HG03342 (cell line): ENCODE measurements at regions not wholly inside any gene's neighbourhood (a gene's known extent, or its start where the extent isn't known, plus 50 kb on each side); places are given as distances from the start of the nearest gene placed in this dataset.
"Not testable (repeated sequence)": the region's sequence is repeated elsewhere in the genome, so short reads cannot be mapped to it uniquely, and the experiment has no call there.

Source experiments
- ATAC-seq: cut with Tn5 transposase; IDR thresholded peaks from one replicate; pipeline ENCODE4 v1.9.1; 2021; ENCODE audit warnings: mild to moderate bottlenecking, moderate library complexity; ENCODE audit not compliant: unreplicated experiment

DNA sequence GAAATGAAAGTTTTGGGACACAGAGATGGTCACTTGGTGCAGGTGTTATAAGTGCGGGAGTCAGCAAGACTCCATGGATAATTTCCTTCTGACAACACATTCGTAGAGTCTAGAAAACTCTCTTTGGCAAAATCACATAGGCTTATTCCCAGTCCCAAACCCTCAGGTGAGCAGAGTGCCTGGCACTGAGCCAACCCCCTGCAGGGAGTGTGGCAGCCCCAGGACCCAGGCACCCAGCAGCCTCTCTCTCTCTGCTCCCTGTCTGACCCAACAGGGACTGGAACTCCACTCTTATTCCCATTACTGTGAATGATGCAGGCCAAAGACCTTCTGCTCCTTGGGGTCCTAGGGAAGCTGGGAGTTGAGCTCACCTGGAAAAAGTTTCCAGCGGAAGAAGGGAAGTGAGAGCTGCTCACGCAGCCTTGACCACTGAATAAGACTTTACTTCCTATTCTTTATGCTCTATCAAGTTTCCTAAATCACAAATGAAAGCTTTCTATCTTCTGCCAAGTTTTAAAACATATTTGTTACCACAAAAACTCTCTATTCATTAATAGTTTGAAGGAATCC is 132.6 kb upstream of the ETV3 start:
- ATAC-seq, result no peak

DNA sequence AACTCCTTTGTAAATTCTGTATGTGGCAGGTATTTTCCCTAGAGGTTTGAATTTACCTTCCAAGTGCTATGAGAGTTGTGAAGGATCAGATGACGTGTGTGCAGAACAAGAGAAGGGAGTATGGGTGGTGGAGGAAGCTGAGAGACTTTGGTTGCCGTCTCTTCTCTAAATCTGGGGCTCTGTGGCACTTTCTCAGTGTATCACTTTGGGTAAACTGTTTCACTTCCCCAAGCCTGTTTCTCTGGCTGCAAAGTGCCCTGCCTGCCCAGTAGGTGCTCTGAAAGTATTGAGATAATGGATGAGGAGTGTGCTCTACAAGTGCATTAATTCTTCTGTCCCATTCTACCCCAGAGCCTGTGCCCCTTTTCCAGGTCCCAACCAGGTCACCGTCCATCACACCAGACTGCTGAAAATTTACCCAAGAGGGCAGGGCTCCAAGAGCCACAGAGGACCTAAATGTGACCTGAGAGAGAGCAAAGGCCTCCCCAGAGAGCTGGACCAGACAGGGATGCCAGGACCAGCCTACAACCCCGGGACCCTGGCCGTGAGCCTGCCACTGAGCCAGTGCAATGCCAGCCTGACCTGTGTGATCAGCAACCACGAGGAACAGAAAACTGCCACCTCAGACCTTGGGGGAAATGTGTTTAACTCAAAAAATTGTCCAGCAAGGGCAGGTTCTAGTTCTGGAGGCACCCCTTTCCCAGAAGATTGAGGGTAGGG is 131.6 kb upstream of the ETV3 start:
- no peak for ATAC-seq

- no peak for ATAC-seq
Measured at GRCh38 chr1:157262891-157263290, 124.7 kb upstream of the ETV3 start.

- no peak for ATAC-seq
Measured at GRCh38 chr1:157262422-157262821, 124.2 kb upstream of the ETV3 start.

- ATAC-seq, result not testable (repeated sequence)
Measured at GRCh38 chr1:157255891-157256290, 117.7 kb upstream of the ETV3 start.

DNA sequence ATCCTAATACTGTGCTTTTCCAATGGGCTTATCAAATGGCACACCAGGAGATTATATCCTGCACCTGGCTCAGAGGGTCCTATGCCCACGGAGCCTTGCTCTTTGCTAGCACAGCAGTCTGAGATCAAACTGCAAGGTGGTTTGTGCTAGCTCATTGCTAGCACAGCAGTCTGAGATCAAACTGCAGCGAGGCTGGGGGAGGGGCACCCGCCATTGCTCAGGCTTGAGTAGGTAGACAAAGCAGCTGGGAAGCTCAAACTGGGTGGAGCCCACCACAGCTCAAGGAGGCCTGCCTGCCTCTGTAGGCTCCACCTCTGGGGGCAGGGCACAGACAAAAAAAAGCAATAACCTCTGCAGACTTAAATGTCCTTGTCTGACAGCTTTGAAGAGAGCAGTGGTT is 116.0 kb upstream of the ETV3 start:
- not testable (repeated sequence) for ATAC-seq

- ATAC-seq, result no peak
Measured at GRCh38 chr1:157252473-157252872, 114.3 kb upstream of the ETV3 start.

GRCh38 chr1:157249739-157250138 is 111.5 kb upstream of the ETV3 start:
- peak; percentile 11 for ATAC-seq

- ATAC-seq, result peak; percentile 80
Measured at GRCh38 chr1:157249326-157249725, 111.1 kb upstream of the ETV3 start.

DNA sequence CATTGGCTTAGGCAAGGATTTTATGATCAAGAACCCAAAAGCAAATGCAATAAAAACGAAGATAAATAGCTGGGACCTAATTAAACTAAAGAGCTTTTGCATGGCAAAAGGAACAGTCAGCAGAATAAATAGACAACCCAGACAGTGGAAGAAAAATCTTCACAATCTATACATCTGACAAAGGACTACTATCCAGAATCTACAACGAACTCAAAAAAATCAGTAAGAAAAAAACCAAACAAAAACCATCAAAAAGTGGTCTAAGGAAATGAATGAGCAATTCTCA is 109.5 kb upstream of the ETV3 start:
- ATAC-seq, result not testable (repeated sequence)

- no peak for ATAC-seq
Measured at GRCh38 chr1:157247005-157247763, 109.0 kb upstream of the ETV3 start.

DNA sequence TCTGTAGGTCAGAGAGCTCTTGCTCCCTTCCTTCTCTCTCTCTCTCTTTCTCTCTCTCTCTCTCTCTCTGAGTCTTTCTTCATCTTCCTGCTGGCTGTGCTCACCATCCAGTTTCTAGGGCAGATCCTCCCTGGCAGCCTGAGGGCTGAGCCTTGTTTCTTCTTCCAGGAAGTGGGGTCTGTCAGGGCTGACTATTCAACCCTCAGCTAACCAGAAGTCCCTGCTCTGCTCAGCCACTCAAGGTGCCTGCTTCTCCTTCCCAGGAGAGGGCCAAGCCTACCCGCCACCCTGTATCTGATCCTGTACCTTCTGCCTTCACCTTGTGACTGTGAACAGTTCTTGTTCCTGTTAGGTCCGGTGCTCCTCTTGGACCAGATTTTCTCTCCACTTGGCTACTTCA is 107.6 kb upstream of the ETV3 start:
- no peak for ATAC-seq

DNA sequence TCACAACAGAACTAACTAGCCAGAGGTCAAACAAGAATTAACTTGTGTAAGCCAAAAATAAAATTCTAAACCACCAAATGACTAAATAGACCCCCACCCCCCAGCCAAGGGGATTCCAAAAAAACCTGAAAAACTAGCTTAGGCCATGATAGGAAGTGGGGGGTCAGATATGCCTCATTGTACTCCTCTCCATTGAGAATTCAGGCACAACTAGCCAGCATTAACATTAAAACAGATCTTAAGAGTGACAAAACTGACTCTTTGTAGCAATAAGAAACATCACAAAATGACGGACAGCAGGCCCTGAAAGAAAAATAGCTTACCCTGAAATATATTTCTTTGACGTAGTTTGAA is 103.0 kb upstream of the ETV3 start:
- ATAC-seq, result no peak

GRCh38 chr1:157240495-157241184 is 102.4 kb upstream of the ETV3 start:
- peak; percentile 67 for ATAC-seq

GRCh38 chr1:157239936-157240335 is 101.7 kb upstream of the ETV3 start:
- ATAC-seq, result peak; percentile 16

- no peak for ATAC-seq
Measured at GRCh38 chr1:157238585-157238984, 100.4 kb upstream of the ETV3 start.

DNA sequence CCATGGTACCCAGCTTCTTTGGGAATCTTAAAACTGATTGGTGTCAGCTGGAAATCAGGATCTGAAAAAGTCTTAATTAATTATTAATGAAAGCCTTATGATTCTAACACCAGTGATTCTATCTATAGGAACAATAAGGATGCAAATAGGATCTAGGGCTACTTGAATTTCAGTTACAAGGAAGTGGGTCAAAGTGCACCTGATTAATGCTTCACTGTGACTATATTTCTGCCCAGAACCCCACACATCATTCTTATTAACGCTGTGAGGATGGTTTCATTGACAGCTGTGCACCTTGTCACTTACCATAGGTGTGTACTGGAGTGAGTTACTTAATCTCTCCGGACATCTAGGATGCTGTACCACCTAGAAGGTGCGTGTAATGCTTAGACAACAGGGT is 99.8 kb upstream of the ETV3 start:
- ATAC-seq, result no peak

DNA sequence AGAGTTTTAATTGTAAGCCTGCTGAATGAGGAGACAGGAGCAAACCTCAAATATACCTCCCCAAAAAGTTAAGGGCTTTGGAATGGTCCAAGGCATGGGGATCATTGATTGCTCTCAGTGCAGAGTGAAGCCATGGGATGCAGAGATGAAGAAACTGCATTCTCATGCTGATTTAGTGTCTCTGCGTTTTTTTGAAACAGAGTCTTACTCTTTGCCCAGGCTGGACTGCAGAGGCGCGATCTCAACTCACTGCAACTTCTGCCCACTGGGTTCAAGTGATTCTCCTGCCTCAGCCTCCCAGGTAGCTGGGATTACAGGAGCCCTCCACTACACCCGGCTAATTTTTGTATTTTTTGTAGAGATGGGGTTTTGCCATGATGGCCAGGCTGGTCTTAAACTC is 99.3 kb upstream of the ETV3 start:
- no peak for ATAC-seq

GRCh38 chr1:157236072-157236471 is 97.9 kb upstream of the ETV3 start:
- ATAC-seq, result no peak

DNA sequence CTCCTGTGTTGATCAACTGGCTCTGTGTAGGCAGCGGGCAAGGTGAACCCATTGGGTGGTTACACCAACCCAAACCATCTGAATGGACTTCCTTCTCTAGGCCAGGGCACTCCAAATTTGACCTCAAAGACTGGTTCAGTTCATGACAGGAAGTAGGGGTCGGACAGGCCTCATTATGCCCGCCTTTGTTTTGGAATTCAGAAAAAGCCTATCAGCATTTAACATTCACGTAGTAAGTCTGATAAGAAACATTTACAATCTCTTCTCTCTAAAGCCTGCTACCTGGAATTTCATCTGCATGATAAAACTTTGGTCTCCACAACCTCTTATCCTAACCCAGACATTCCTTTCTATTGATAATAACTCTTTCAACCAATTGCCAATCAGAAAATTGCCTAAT is 97.1 kb upstream of the ETV3 start:
- ATAC-seq, result no peak

DNA sequence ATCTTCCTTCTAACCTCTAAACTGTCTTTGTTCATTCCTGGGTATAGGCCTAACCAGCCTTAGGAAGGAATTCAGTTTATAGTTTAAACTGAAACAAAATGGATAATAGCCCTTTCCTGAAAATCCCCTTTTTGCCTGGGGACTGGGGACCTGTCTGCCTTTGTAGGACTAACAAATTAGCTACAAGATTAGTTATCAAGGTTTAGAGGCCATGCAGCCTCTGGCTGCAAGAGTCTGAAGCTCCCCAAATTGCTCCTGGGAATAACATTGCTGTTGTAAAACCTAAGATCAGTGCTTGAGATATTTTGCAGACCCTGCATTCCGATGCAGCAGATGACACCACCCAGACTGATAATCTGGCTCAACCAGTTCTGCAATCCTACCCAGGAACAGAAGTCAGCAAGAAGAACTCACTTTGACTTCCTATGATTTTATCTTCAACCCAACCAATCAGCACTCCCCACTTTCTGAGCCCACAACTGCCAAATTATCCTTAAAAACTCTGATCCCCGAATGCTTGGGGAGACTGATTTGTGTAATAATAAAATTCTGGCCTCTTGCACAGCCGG is 96.6 kb upstream of the ETV3 start:
- no peak for ATAC-seq

- peak; percentile 84 for ATAC-seq
Measured at GRCh38 chr1:157233131-157233530, 94.9 kb upstream of the ETV3 start.
